Suprapubic skin (tissue), 3 donors: ENCODE measurements at regions not wholly inside any gene's neighbourhood (a gene's known extent, or its start where the extent isn't known, plus 50 kb on each side); places are given as distances from the start of the nearest gene placed in this dataset.

Experiments used
- CTCF ChIP-seq, 2 donors: fragments of 200-600 bp in 1 of 2; fragments of 450-650 bp in 1 of 2; sonication (generic) in 1 of 2; IDR thresholded peaks; one replicate each; pipeline ENCODE4 v1.5.1; 2016 to 2019; ENCODE audit warnings: antibody characterized with exemption in 2 of 2, mild to moderate bottlenecking in 1 of 2, moderate library complexity in 1 of 2
- POLR2AphosphoS5 ChIP-seq, 3 donors: sonication (generic); formaldehyde crosslinking; IDR thresholded peaks; one replicate each; pipeline ENCODE4 v1.6.1; 2017; ENCODE audit warnings: antibody characterized with exemption in 3 of 3

GRCh38 chr15:81498294-81498693 lies 124.3 kb upstream of the TMC3 start:
- TF ChIP-seq POLR2AphosphoS5 (IDR thresholded peaks at IDR 0.05) (no peak), CTCF (IDR thresholded peaks at IDR 0.05) (no peak)
